Fibroblast of mammary gland (primary cell): ENCODE measurements at regions not wholly inside any gene's neighbourhood (a gene's known extent, or its start where the extent isn't known, plus 50 kb on each side); places are given as distances from the start of the nearest gene placed in this dataset.
A peak's percentile ranks its signal among the peaks of the same experiment; 100 is the strongest.

ENCODE experiments used
- DNase-seq: peaks from one replicate; pipeline ENCODE4 v3.0.0-alpha.2; 2010; ENCODE audit warnings: low read depth
- H3K4me3 ChIP-seq: 2 replicates; pipeline ENCODE4 v1.5.1; 2011; ENCODE audit warnings: low read depth, mild to moderate bottlenecking, low read length, moderate library complexity; ENCODE audit not compliant: control insufficient read depth
- TF ChIP-seq, protein P1 (sequence below): conservative IDR thresholded peaks from 2 replicates; pipeline ENCODE4 v1.5.1; 2011; ENCODE audit warnings: low read depth, low read length, inconsistent platforms; ENCODE audit not compliant: control insufficient read depth, insufficient read depth

DNA sequence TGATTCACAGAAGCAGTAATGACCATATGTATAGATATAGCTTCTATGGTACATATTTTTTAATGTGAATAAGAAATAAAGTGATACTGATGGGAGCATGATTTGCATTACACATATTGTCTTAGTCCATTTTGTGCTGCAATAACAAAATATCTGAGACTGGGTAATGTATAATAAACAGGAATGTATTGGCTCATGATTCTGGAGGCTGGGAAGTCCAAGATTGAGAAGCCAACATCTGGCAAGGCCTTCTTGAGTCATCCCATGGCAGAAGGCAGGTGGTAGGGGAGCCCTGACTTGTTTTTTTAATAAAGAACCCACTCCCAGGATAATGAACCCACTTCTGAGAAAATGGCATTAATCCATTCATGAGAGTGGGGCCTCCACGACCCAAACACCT is 185.6 kb upstream of the RREB1 start:
- DNase-seq, result no peak
- TF ChIP-seq, protein P1, sequence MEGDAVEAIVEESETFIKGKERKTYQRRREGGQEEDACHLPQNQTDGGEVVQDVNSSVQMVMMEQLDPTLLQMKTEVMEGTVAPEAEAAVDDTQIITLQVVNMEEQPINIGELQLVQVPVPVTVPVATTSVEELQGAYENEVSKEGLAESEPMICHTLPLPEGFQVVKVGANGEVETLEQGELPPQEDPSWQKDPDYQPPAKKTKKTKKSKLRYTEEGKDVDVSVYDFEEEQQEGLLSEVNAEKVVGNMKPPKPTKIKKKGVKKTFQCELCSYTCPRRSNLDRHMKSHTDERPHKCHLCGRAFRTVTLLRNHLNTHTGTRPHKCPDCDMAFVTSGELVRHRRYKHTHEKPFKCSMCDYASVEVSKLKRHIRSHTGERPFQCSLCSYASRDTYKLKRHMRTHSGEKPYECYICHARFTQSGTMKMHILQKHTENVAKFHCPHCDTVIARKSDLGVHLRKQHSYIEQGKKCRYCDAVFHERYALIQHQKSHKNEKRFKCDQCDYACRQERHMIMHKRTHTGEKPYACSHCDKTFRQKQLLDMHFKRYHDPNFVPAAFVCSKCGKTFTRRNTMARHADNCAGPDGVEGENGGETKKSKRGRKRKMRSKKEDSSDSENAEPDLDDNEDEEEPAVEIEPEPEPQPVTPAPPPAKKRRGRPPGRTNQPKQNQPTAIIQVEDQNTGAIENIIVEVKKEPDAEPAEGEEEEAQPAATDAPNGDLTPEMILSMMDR, result no peak
- no peak overlapping the region for H3K4me3 ChIP-seq

- H3K4me3 ChIP-seq, result no peak overlapping the region
- TF ChIP-seq, protein P1, result no peak
- no peak for DNase-seq
These were observed 184.2 kb upstream of the RREB1 start for GRCh38 chr6:6923605-6924004.

DNA sequence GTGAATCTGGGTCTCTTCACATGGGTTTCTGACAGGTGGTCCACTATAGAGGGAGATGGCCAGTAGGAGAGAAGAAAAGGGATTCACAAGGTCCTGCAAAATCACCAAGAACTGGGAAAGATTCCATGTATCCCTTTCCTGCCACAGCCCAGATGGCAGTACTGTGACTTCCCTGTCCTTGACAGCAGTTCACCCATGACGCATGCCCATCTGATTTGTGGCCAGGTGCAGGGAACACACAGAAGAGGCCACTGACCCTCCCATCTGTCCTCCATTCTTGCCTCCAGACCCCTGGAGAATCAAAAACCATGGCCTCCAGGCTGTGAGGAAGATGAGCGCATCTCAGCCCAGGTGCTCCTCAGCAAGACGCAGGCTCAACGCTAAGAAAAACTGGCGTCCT is 183.1 kb upstream of the RREB1 start:
- H3K4me3 ChIP-seq, result no peak overlapping the region
- no peak for DNase-seq
- TF ChIP-seq, protein P1, result no peak

GRCh38 chr6:6925391-6926164 is 182.2 kb upstream of the RREB1 start:
- peak; percentile 40 for DNase-seq
- TF ChIP-seq, protein P1, result no peak
- no peak overlapping the region for H3K4me3 ChIP-seq

- DNase-seq, result no peak
- TF ChIP-seq, protein P1, result no peak
- H3K4me3 ChIP-seq, result no peak overlapping the region
These were observed 180.9 kb upstream of the RREB1 start for GRCh38 chr6:6926856-6927255.

DNA sequence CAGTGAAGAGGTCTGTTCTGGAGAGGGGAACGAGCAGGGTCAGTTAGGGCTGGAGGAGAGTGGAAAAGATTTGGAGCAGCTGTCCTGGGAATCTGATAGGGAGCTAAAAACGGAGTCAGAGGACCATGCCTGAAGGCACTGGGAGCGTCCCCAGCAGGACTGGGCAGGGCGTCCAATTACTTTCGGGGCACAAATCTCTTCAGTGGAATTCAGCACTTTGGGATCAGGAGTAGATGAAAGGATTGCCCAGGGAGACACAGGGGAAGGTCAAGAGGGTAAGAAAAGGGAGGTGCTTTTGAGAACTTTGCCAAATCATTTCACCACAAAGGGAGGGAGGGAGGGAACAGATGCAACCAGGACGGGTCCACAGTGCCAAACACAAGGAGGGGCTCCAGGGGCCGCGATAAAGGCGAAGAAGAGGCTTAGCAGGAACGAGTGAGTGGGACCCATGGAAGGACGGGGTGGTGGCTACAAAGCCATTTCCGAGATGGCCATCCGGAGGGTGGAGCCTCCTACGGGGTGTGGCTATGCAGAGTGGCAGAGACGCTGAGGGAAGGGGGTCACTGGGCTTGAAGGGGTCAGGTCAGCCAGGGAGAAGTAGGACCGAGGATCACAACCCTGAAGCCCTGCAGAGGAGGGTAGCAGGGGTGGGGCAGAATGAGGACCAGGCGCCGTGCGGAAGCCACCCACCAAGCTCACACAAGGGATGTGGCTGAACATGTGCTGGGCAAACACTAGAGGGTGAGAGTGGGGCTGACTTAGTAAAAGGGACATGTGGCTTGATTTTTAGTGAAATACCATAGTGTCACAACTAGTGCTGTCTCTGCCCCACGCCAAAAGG is 180.0 kb upstream of the RREB1 start:
- DNase-seq, result no peak
- H3K4me3 ChIP-seq, result no peak overlapping the region
- TF ChIP-seq, protein P1, result no peak
